ENCODE measurements at regions not wholly inside any gene's neighbourhood (a gene's known extent, or its start where the extent isn't known, plus 50 kb on each side); places are given as distances from the start of the nearest gene placed in this dataset.

GRCh38 chr4:11585506-11585905 lies 156.8 kb upstream of the HS3ST1 start:
- H3K4me3 ChIP-seq (ENCODE audit: low read depth in 1 of 5, low read length in 5 of 5): no peak overlapping the region
- H3K4me1 ChIP-seq (ENCODE audit: control insufficient read depth in 5 of 5, insufficient read depth in 5 of 5, low read length in 5 of 5): no peaks in the 10 kb centered on the region
- no peak overlapping the region for H3K9ac ChIP-seq (ENCODE audit: low read length in 5 of 5)
- no peaks in the 10 kb centered on the region for H3K27me3 ChIP-seq (ENCODE audit: control insufficient read depth in 5 of 5, insufficient read depth in 4 of 5, low read length in 5 of 5)
- H3K9me3 ChIP-seq (ENCODE audit: control insufficient read depth in 5 of 5, low read length in 5 of 5): peaks cover 0 to 3% (median 0%) of the 10 kb centered on the region in 5 donors
- H3K27ac ChIP-seq (ENCODE audit: low read depth, low read length): no peak overlapping the region
- no peaks in the 10 kb centered on the region for H3K36me3 ChIP-seq (ENCODE audit: control insufficient read depth in 5 of 5, insufficient read depth in 5 of 5, low read length in 5 of 5)

GRCh38 chr4:11568511-11568910 lies 139.8 kb upstream of the HS3ST1 start:
- Histone ChIP-seq H3K9ac (ENCODE audit: low read length in 5 of 5) (no peak overlapping the region), H3K27me3 (ENCODE audit: control insufficient read depth in 5 of 5, insufficient read depth in 4 of 5, low read length in 5 of 5) (no peaks in the 10 kb centered on the region), H3K36me3 (ENCODE audit: control insufficient read depth in 5 of 5, insufficient read depth in 5 of 5, low read length in 5 of 5) (no peaks in the 10 kb centered on the region), H3K27ac (ENCODE audit: low read depth, low read length) (no peak overlapping the region), H3K4me3 (ENCODE audit: low read depth in 1 of 5, low read length in 5 of 5) (no peak overlapping the region), H3K9me3 (ENCODE audit: control insufficient read depth in 5 of 5, low read length in 5 of 5) (no peaks in the 10 kb centered on the region), H3K4me1 (ENCODE audit: control insufficient read depth in 5 of 5, insufficient read depth in 5 of 5, low read length in 5 of 5) (no peaks in the 10 kb centered on the region)

DNA sequence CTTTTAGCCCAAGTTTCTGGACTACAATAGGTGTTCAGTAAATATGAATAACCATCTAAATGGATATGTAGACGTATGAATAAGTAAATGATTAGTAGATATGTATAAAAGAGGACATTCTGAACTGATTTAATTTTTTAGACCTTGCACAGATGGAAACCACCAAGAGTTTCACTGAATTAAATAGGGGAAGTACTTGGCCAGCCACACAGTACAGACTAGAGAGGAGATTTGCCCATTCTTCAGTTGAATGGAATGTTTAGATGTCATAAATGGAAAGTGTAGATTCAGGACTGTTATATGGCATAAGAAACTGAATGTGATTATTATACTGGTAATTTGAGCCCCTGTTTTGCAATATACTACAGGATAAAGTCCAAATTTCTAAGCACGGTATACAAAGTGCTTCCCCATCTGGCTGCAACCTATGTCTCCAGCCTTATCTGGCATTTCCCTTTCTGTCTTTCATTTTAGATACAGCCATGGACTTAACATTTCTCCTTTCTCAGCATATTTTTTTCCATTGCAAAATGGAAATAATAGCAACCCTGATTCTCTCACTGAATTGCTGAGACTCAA lies 137.8 kb upstream of the HS3ST1 start:
- Histone ChIP-seq H3K4me3 (ENCODE audit: low read depth in 1 of 5, low read length in 5 of 5) (no peak overlapping the region), H3K27me3 (ENCODE audit: control insufficient read depth in 5 of 5, insufficient read depth in 4 of 5, low read length in 5 of 5) (no peaks in the 10 kb centered on the region), H3K9me3 (ENCODE audit: control insufficient read depth in 5 of 5, low read length in 5 of 5) (no peaks in the 10 kb centered on the region), H3K9ac (ENCODE audit: low read length in 5 of 5) (no peak overlapping the region), H3K36me3 (ENCODE audit: control insufficient read depth in 5 of 5, insufficient read depth in 5 of 5, low read length in 5 of 5) (no peaks in the 10 kb centered on the region), H3K4me1 (ENCODE audit: control insufficient read depth in 5 of 5, insufficient read depth in 5 of 5, low read length in 5 of 5) (no peaks in the 10 kb centered on the region), H3K27ac (ENCODE audit: low read depth, low read length) (no peak overlapping the region)

GRCh38 chr4:11565899-11566298 lies 137.2 kb upstream of the HS3ST1 start:
- H3K4me1 ChIP-seq (ENCODE audit: control insufficient read depth in 5 of 5, insufficient read depth in 5 of 5, low read length in 5 of 5): no peaks in the 10 kb centered on the region

GRCh38 chr4:11565213-11565612 lies 136.5 kb upstream of the HS3ST1 start:
- no peaks in the 10 kb centered on the region for H3K36me3 ChIP-seq (ENCODE audit: control insufficient read depth in 5 of 5, insufficient read depth in 5 of 5, low read length in 5 of 5)
- no peaks in the 10 kb centered on the region for H3K4me1 ChIP-seq (ENCODE audit: control insufficient read depth in 5 of 5, insufficient read depth in 5 of 5, low read length in 5 of 5)
- H3K4me3 ChIP-seq (ENCODE audit: low read depth in 1 of 5, low read length in 5 of 5): no peak overlapping the region
- no peak overlapping the region for H3K27ac ChIP-seq (ENCODE audit: low read depth, low read length)
- H3K27me3 ChIP-seq (ENCODE audit: control insufficient read depth in 5 of 5, insufficient read depth in 4 of 5, low read length in 5 of 5): no peaks in the 10 kb centered on the region
- H3K9ac ChIP-seq (ENCODE audit: low read length in 5 of 5): no peak overlapping the region
- H3K9me3 ChIP-seq (ENCODE audit: control insufficient read depth in 5 of 5, low read length in 5 of 5): no peaks in the 10 kb centered on the region

More at GRCh38 chr4:11565899-11566298, 137.2 kb upstream of the HS3ST1 start:
- Histone ChIP-seq H3K27me3 (ENCODE audit: control insufficient read depth in 5 of 5, insufficient read depth in 4 of 5, low read length in 5 of 5) (no peaks in the 10 kb centered on the region), H3K4me3 (ENCODE audit: low read depth in 1 of 5, low read length in 5 of 5) (no peak overlapping the region), H3K9me3 (ENCODE audit: control insufficient read depth in 5 of 5, low read length in 5 of 5) (no peaks in the 10 kb centered on the region), H3K36me3 (ENCODE audit: control insufficient read depth in 5 of 5, insufficient read depth in 5 of 5, low read length in 5 of 5) (no peaks in the 10 kb centered on the region), H3K9ac (ENCODE audit: low read length in 5 of 5) (no peak overlapping the region), H3K27ac (ENCODE audit: low read depth, low read length) (no peak overlapping the region)

- no peaks in the 10 kb centered on the region for H3K9me3 ChIP-seq (ENCODE audit: control insufficient read depth in 5 of 5, low read length in 5 of 5)
- no peaks in the 10 kb centered on the region for H3K36me3 ChIP-seq (ENCODE audit: control insufficient read depth in 5 of 5, insufficient read depth in 5 of 5, low read length in 5 of 5)
- no peak overlapping the region for H3K27ac ChIP-seq (ENCODE audit: low read depth, low read length)
- H3K4me1 ChIP-seq (ENCODE audit: control insufficient read depth in 5 of 5, insufficient read depth in 5 of 5, low read length in 5 of 5): no peaks in the 10 kb centered on the region
- H3K9ac ChIP-seq (ENCODE audit: low read length in 5 of 5): no peak overlapping the region
- H3K4me3 ChIP-seq (ENCODE audit: low read depth in 1 of 5, low read length in 5 of 5): no peak overlapping the region
- H3K27me3 ChIP-seq (ENCODE audit: control insufficient read depth in 5 of 5, insufficient read depth in 4 of 5, low read length in 5 of 5): no peaks in the 10 kb centered on the region
These were observed 135.3 kb upstream of the HS3ST1 start for GRCh38 chr4:11564021-11564420.

GRCh38 chr4:11549525-11549924 lies 120.8 kb upstream of the HS3ST1 start:
- peaks cover 0 to 3% (median 0%) of the 10 kb centered on the region in 5 donors for H3K4me1 ChIP-seq (ENCODE audit: control insufficient read depth in 5 of 5, insufficient read depth in 5 of 5, low read length in 5 of 5)
- no peak overlapping the region for H3K4me3 ChIP-seq (ENCODE audit: low read depth in 1 of 5, low read length in 5 of 5)
- no peak overlapping the region for H3K9ac ChIP-seq (ENCODE audit: low read length in 5 of 5)
- H3K27me3 ChIP-seq (ENCODE audit: control insufficient read depth in 5 of 5, insufficient read depth in 4 of 5, low read length in 5 of 5): no peaks in the 10 kb centered on the region
- H3K9me3 ChIP-seq (ENCODE audit: control insufficient read depth in 5 of 5, low read length in 5 of 5): peaks cover 0 to 3% (median 0%) of the 10 kb centered on the region in 5 donors
- no peak overlapping the region for H3K27ac ChIP-seq (ENCODE audit: low read depth, low read length)
- no peaks in the 10 kb centered on the region for H3K36me3 ChIP-seq (ENCODE audit: control insufficient read depth in 5 of 5, insufficient read depth in 5 of 5, low read length in 5 of 5)

GRCh38 chr4:11548597-11549082 lies 119.9 kb upstream of the HS3ST1 start:
- peaks cover 0 to 4% (median 3%) of the 10 kb centered on the region in 5 donors for H3K4me1 ChIP-seq (ENCODE audit: control insufficient read depth in 5 of 5, insufficient read depth in 5 of 5, low read length in 5 of 5)
- no peak overlapping the region for H3K9ac ChIP-seq (ENCODE audit: low read length in 5 of 5)
- no peak overlapping the region for H3K27ac ChIP-seq (ENCODE audit: low read depth, low read length)
- peaks cover 0 to 3% (median 0%) of the 10 kb centered on the region in 5 donors for H3K9me3 ChIP-seq (ENCODE audit: control insufficient read depth in 5 of 5, low read length in 5 of 5)
- H3K36me3 ChIP-seq (ENCODE audit: control insufficient read depth in 5 of 5, insufficient read depth in 5 of 5, low read length in 5 of 5): no peaks in the 10 kb centered on the region
- H3K4me3 ChIP-seq (ENCODE audit: low read depth in 1 of 5, low read length in 5 of 5): no peak overlapping the region
- H3K27me3 ChIP-seq (ENCODE audit: control insufficient read depth in 5 of 5, insufficient read depth in 4 of 5, low read length in 5 of 5): no peaks in the 10 kb centered on the region

- no peaks in the 10 kb centered on the region for H3K27me3 ChIP-seq (ENCODE audit: control insufficient read depth in 5 of 5, insufficient read depth in 4 of 5, low read length in 5 of 5)
- H3K9me3 ChIP-seq (ENCODE audit: control insufficient read depth in 5 of 5, low read length in 5 of 5): peaks cover 0 to 3% (median 0%) of the 10 kb centered on the region in 5 donors
- H3K27ac ChIP-seq (ENCODE audit: low read depth, low read length): no peak overlapping the region
- H3K4me1 ChIP-seq (ENCODE audit: control insufficient read depth in 5 of 5, insufficient read depth in 5 of 5, low read length in 5 of 5): peaks cover 0 to 4% (median 3%) of the 10 kb centered on the region in 5 donors
- H3K36me3 ChIP-seq (ENCODE audit: control insufficient read depth in 5 of 5, insufficient read depth in 5 of 5, low read length in 5 of 5): no peaks in the 10 kb centered on the region
- no peak overlapping the region for H3K9ac ChIP-seq (ENCODE audit: low read length in 5 of 5)
- H3K4me3 ChIP-seq (ENCODE audit: low read depth in 1 of 5, low read length in 5 of 5): no peak overlapping the region
These were observed 117.9 kb upstream of the HS3ST1 start for GRCh38 chr4:11546391-11547175.

DNA sequence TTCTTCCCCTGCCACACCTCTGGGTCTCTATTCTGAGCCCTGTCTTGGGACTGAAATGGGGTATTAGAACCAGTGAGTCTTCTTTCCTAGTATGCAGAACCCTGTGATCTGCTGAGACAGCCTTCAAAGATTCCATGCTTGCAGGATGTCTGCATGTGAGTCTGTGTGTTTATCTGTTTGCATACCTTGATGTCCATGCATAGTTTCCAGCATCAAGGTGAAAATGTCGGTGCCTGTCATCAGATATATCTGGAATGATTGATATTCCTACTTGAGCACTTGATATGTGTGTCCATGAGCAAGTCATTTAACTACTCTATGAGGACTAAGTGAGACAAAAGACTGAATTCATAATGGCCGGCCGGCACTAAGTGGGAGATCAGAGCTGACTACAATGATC lies 117.0 kb upstream of the HS3ST1 start:
- Histone ChIP-seq H3K9ac (ENCODE audit: low read length in 5 of 5) (no peak overlapping the region), H3K9me3 (ENCODE audit: control insufficient read depth in 5 of 5, low read length in 5 of 5) (no peaks in the 10 kb centered on the region), H3K27me3 (ENCODE audit: control insufficient read depth in 5 of 5, insufficient read depth in 4 of 5, low read length in 5 of 5) (no peaks in the 10 kb centered on the region), H3K36me3 (ENCODE audit: control insufficient read depth in 5 of 5, insufficient read depth in 5 of 5, low read length in 5 of 5) (no peaks in the 10 kb centered on the region), H3K4me1 (ENCODE audit: control insufficient read depth in 5 of 5, insufficient read depth in 5 of 5, low read length in 5 of 5) (peaks cover 0 to 4% (median 3%) of the 10 kb centered on the region in 5 donors), H3K27ac (ENCODE audit: low read depth, low read length) (no peak overlapping the region), H3K4me3 (ENCODE audit: low read depth in 1 of 5, low read length in 5 of 5) (no peak overlapping the region)

Data from subcutaneous abdominal adipose tissue (tissue), 5 donors.